SK-N-SH treated with all-trans-retinoic acid at 6 μM for 48 hours (cell line): ENCODE measurements at regions not wholly inside any gene's neighbourhood (a gene's known extent, or its start where the extent isn't known, plus 50 kb on each side); places are given as distances from the start of the nearest gene placed in this dataset.

ENCODE experiments used
- CREB5 ChIP-seq: fragments of 250-450 bp; sonication (Bioruptor Pico); IDR thresholded peaks from 2 replicates; pipeline ENCODE4 v1.5.1; 2020; ENCODE audit warnings: low read depth, mild to moderate bottlenecking, moderate library complexity
- ESRRG ChIP-seq: fragments of 250-450 bp; sonication (Bioruptor Pico); IDR thresholded peaks from 2 replicates; pipeline ENCODE4 v1.6.1; 2021; ENCODE audit warnings: mild to moderate bottlenecking
- PATZ1 ChIP-seq: fragments of 250-450 bp; sonication (Bioruptor Pico); IDR thresholded peaks from 2 replicates; pipeline ENCODE4 v1.8.0; 2020; ENCODE audit warnings: mild to moderate bottlenecking, moderate library complexity, borderline replicate concordance
- TCF4 ChIP-seq: fragments of 250-450 bp; sonication (Bioruptor Pico); IDR thresholded peaks from 2 replicates; pipeline ENCODE4 v1.8.0; 2021; ENCODE audit warnings: mild to moderate bottlenecking, moderate library complexity, borderline replicate concordance
- TOX ChIP-seq: fragments of 250-450 bp; sonication (Bioruptor Pico); IDR thresholded peaks from 2 replicates; pipeline ENCODE4 v1.8.0; 2021; ENCODE audit warnings: mild to moderate bottlenecking, moderate library complexity, borderline replicate concordance
- ZFP3 ChIP-seq: fragments of 250-450 bp; sonication (Bioruptor Pico); IDR thresholded peaks from 2 replicates; pipeline ENCODE4 v1.5.0; 2020; ENCODE audit warnings: mild to moderate bottlenecking, moderate library complexity
- ZNF70 ChIP-seq: fragments of 450-650 bp; formaldehyde crosslinking; IDR thresholded peaks from 2 replicates; pipeline ENCODE4 v1.5.0; 2020; ENCODE audit warnings: mild to moderate bottlenecking, moderate library complexity
- ZNF8 ChIP-seq: fragments of 450-650 bp; formaldehyde crosslinking; IDR thresholded peaks from 2 replicates; pipeline ENCODE4 v1.5.0; 2020; ENCODE audit warnings: mild to moderate bottlenecking, moderate library complexity

- TF ChIP-seq ZNF8 (CRISPR knock-in tag) (no peak), CREB5 (no peak), ESRRG (CRISPR knock-in tag) (no peak), PATZ1 (CRISPR knock-in tag) (no peak), TCF4 (CRISPR knock-in tag) (no peak), ZNF70 (no peak), ZFP3 (CRISPR knock-in tag) (no peak), TOX (CRISPR knock-in tag) (no peak)
Measured at GRCh38 chrX:128216364-128216763, 164.2 kb upstream of the ACTRT1 start.
